Hindlimb muscle (tissue), 1 donor: ENCODE measurements at regions not wholly inside any gene's neighbourhood (a gene's known extent, or its start where the extent isn't known, plus 50 kb on each side); places are given as distances from the start of the nearest gene placed in this dataset.

ENCODE experiments used
- DNase-seq: peaks from one replicate; pipeline ENCODE4 v3.0.0-alpha.2; 2013

DNA sequence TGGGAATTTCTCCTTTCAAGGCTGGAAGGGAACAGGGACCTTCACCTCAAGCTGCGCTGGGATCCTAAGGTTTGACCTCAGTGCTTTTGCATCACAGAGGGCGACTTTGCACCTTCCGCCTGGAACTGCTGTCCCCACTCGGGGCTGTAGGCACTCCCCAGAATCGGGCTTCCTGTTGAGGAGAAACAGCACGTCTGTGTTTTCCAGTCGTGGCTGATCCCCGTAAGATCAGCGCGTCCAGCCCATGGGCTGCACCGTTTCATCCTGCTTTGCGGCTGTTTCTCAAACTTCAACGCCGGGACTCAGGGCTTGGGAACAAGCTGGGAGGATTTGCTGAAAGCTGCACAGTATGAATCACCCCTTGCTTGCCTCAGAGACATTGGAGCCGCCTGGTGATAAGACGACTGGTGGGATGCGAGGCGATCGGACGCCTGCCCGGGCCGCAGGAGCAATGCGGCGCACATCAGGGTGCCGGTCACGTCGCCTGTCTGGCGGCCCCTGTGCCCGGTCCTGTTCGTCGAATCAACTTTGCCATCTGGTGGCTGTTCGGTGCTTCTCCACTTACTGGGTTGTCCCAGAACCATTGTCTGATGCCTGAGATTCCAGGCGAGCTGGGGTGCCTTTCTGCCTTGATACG is 53.6 kb upstream of the FRMD1 start:
- DNase-seq: peak; percentile 73

DNA sequence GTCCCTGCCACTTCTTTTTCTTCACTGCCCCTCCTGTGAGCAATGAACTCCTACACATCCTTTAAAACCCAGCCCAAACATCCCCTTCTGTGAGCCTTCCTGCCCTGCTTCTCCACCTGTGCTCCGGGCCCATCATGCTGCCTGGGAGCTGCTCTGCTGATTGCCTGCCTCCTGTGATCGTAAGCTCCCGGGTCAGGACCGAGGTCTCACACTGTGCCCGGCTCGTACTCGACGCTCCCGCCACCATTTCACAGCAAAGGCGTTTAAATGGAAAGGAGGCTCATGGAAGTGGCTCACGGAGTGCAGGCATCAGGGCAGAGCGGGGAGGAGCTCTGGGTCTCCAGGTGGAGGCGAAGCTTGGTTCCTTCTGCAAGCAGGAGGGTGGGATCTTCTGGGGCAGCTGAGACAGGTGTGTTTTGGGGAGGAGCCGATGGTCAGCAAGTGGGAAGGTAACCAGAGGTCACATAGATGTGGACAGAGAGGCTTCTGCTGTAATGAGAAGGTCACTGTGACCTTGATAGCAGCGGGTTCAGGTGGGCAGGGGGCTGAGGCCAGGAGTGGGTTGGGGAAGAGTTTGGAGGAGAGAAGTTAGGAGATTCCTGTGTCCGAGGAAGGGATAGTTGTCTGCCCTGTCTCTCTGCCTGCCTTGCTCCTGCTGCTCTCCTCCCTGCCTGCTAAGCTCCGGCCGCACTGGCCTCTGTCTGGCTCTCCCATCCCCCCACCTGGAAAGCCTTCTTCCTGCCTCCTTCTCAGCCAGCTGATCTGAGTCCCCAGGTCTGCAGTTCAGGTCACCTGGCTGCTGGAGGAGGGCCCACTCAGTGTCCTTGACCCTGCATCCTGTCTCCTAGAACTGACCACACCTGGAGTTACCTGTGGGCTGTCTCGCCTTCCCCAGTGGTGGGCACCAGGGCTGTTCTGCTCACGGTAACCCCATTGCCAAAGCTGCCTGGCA is 52.7 kb upstream of the FRMD1 start:
- DNase-seq: no peak

DNA sequence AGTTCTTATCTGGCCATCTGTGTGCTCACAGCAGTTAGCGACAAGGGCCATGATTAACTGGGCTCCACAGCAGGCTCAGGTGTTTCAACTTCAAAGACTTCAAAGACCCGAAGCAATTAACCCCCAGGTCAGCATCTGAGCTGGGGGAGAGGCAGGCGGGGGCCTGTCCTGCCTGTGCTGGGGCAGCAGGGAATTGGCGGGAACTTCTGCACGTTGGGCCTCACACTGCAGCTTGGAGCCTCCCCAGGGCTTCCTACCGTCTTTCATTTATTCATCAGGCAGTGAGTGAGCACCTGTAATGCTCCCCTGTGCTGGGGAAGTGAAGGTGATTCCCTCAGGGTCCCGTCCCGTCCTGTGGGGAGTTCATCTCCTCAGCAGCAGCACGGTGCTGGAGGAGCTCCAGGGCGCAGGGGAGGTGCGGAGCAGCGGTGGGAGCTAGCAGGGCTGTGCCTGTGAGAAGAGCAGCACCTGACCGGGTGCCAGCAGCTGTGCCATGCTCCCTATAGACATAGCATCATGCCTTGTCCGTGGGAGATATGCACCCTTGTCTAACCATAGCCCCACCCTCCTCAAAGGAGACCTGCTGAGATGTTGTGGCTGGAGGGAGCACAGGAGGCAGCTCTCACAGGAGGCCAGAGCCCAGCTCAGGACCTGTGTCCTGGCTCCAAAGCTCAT is 51.8 kb upstream of the FRMD1 start:
- DNase-seq: no peak

DNA sequence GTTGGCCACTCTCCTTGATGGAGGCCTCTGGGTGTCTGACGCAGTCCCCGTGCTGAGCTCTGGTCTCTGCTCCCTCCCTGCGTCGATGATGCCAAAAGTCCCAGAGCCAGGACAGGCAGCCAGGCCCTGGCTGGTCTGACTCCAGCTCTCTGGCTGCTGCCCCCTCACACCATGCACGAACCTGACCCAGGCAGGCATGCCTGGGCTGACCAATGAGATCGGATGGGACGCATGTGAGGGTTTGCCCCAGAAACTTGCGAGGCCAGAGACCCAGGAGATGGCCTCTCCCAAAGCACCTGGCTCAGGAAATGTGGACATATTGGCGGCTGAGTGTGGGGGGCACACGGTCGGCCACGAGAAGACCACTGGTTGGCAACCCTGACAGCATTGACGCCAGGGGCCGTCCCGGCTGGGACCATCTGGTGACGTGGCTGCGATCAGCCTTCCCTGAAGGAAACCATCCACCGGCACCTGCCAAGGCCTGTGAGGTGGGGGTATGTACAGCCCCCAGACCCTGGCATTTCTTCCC is 51.2 kb upstream of the FRMD1 start:
- peak; percentile 15 for DNase-seq

DNA sequence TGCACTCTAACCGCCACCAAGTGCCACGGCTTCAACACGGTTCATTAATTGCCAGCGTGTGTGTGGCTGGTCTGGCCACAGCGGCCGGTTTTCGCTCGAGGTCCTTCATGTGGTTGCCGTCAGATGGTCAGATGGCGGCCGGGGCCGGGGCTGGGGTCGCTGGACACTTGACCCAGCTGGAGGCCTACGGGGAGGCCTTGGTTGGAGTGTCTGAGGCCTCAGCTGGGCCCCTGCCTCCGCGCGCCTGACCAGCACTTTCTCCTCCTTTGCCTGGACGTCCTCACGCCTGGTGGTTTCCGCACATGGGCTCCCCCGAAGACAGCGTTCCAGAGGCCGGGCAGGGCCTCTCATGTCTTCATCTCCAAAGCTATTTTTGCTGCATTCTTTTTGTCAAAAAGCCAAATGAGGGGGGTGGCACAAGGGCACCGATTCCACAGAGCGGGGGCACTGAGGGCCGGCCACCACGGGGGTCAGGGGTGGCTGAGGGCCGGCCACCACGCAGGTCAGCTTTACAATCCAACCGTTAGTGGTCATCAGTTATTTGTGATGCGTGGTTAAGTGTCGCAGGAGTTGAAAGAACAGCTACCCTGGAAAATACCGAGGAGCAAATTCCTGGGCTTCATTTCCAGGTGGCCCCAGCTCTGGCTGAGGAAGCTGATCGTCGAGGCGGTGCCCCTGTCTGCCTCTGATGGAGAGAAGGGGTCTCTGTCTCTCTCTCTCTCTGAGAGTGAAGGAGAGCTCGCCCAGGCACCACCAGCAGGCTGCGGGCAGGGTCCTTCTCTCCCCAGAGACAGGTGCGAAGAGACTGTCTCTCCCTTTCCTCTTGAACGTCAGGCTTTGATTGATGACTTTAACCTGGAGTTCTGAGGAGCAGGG is 50.5 kb upstream of the FRMD1 start:
- DNase-seq: no peak

DNA sequence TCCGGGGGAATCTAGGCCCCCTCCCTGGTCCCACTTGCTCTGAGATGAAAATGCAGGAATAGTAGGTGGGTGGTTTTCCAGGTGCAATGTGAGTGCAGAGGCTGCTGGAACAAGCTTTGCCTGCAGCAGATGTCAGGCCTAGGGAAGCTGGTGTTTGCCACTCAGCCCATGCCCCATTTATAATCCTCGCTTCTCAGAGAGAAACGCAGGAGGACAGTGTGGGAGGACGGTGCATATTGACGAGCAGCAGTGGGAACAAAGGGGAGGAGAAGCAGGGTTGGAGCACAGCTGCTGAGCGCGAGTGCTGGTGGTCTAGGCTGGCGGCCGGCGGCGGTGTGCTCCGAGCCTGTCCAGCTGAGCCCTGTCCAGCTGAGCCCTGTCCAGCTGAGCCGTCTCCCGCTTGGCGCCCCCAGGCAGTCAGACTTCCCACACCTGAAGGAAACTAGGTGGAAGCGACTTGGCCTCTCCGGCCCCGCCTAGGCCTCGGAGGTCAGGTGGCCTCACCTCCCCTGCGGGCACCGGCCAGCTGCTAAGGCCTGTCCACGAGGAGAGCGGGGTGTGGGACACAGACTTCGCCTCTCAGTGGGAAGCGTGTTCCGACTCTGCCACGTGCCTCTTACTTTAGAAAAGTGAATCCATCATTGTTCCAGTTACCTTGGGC is 49.7 kb upstream of the FRMD1 start:
- no peak for DNase-seq
